ENCODE measurements at regions not wholly inside any gene's neighbourhood (a gene's known extent, or its start where the extent isn't known, plus 50 kb on each side); places are given as distances from the start of the nearest gene placed in this dataset.

DNA sequence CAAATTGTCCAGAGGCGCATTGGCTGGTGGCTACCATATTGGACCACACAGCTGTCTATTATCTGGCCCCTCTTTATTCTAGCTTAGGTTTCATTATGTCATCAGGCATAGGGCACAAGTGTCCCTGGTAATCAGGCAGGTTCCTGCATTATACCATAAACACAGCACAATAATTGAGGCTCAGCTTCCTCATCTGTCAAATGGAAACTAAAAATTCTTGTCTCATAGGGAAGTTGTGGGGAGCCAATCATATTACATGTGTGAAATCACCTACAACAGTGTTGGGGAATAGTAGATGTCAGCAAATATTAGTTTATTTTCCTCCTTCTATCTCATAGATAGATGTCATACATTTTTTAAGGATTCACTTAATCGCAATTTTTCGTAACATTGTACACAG lies 231.0 kb upstream of the SORL1-AS1 start:
- Histone ChIP-seq H3K4me1 (ENCODE audit: control insufficient read depth, insufficient read depth, low read length) (no peaks in the 10 kb centered on the region), H3K9me3 (ENCODE audit: control insufficient read depth, insufficient read depth, low read depth, low read length) (no peaks in the 10 kb centered on the region), H3K27me3 (ENCODE audit: control insufficient read depth, insufficient read depth, low read length) (no peaks in the 10 kb centered on the region), H3K4me3 (ENCODE audit: low read depth in 2 of 2, low read length in 2 of 2) (no peak overlapping the region), H3K36me3 (ENCODE audit: control insufficient read depth, insufficient read depth, low read length) (no peaks in the 10 kb centered on the region), H3K27ac (ENCODE audit: low read length) (no peak overlapping the region)
- ChIA-PET CTCF (no interaction called here), POLR2A (no interaction called here)
- no TSS peak for BruUV-seq (replicated peaks)
- intact Hi-C loops (cut with micrococcal nuclease; ENCODE audit: unreplicated experiment): no loop called here
- DNase-seq (ENCODE audit: low read depth, low spot score) (no peak), ATAC-seq (no peak)
- in situ Hi-C loops (cut with HindIII; ENCODE audit: low pct_unique_long_range_greater_than_20kb, low sequenced_read_pairs): no loop called here
- TF ChIP-seq, protein P1, sequence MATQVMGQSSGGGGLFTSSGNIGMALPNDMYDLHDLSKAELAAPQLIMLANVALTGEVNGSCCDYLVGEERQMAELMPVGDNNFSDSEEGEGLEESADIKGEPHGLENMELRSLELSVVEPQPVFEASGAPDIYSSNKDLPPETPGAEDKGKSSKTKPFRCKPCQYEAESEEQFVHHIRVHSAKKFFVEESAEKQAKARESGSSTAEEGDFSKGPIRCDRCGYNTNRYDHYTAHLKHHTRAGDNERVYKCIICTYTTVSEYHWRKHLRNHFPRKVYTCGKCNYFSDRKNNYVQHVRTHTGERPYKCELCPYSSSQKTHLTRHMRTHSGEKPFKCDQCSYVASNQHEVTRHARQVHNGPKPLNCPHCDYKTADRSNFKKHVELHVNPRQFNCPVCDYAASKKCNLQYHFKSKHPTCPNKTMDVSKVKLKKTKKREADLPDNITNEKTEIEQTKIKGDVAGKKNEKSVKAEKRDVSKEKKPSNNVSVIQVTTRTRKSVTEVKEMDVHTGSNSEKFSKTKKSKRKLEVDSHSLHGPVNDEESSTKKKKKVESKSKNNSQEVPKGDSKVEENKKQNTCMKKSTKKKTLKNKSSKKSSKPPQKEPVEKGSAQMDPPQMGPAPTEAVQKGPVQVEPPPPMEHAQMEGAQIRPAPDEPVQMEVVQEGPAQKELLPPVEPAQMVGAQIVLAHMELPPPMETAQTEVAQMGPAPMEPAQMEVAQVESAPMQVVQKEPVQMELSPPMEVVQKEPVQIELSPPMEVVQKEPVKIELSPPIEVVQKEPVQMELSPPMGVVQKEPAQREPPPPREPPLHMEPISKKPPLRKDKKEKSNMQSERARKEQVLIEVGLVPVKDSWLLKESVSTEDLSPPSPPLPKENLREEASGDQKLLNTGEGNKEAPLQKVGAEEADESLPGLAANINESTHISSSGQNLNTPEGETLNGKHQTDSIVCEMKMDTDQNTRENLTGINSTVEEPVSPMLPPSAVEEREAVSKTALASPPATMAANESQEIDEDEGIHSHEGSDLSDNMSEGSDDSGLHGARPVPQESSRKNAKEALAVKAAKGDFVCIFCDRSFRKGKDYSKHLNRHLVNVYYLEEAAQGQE (IDR thresholded peaks at IDR 0.05; ENCODE audit: insufficient read depth in 1 of 2, low read depth in 2 of 2, low read length in 1 of 2): no peak
- TF ChIP-seq, protein P2, sequence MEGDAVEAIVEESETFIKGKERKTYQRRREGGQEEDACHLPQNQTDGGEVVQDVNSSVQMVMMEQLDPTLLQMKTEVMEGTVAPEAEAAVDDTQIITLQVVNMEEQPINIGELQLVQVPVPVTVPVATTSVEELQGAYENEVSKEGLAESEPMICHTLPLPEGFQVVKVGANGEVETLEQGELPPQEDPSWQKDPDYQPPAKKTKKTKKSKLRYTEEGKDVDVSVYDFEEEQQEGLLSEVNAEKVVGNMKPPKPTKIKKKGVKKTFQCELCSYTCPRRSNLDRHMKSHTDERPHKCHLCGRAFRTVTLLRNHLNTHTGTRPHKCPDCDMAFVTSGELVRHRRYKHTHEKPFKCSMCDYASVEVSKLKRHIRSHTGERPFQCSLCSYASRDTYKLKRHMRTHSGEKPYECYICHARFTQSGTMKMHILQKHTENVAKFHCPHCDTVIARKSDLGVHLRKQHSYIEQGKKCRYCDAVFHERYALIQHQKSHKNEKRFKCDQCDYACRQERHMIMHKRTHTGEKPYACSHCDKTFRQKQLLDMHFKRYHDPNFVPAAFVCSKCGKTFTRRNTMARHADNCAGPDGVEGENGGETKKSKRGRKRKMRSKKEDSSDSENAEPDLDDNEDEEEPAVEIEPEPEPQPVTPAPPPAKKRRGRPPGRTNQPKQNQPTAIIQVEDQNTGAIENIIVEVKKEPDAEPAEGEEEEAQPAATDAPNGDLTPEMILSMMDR (IDR thresholded peaks at IDR 0.05): no peak
- TF ChIP-seq SIN3A (IDR thresholded peaks at IDR 0.05; ENCODE audit: borderline replicate concordance, insufficient read depth, low read depth, low read length) (no peak), POLR2AphosphoS5 (IDR thresholded peaks at IDR 0.05; ENCODE audit: low read depth, low read length) (no peak), TCF7L2 (IDR thresholded peaks at IDR 0.05; ENCODE audit: low read depth, low read length) (no peak)

Measured in Panc1 (cell line).